Endometrium (tissue), 2 donors: ENCODE measurements at regions not wholly inside any gene's neighbourhood (a gene's known extent, or its start where the extent isn't known, plus 50 kb on each side); places are given as distances from the start of the nearest gene placed in this dataset.
"Not testable (repeated sequence)": the region's sequence is repeated elsewhere in the genome, so short reads cannot be mapped to it uniquely, and the experiment has no call there.

Experiments
- FAIRE-seq: peaks from 2 replicates; lab custom pipeline; 2012; peaks lifted over from hg19 to GRCh38; lab: Jason Lieb, UNC
- donor health status: control.
- donor health status: control.

GRCh38 chr16:26721290-26721689 is 345.4 kb upstream of the C16orf82 start:
- FAIRE-seq, result no peak

- FAIRE-seq, result not testable (repeated sequence)
Observed at GRCh38 chr16:26721957-26722356, 344.8 kb upstream of the C16orf82 start.

- no peak for FAIRE-seq
Observed at GRCh38 chr16:26724189-26724588, 342.5 kb upstream of the C16orf82 start.

DNA sequence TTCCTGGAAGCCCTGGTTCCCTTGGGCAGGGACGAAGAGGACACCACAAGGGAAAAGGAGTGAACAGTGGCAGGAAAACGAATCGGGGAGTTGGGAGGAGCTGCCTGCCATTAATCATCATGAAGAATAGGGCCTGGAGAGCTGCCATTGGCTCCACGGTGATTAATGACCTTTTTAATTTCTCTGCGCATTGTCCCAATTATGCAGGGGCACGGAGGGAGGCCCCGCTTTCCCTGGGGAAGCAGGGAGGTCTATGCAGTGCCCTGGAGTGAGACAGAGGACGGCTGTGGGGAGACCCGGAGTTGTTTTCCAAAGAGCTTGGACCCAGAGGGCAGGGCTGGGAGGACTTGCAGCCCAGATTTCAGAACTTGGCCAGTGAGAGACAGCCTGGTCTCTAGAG is 338.9 kb upstream of the C16orf82 start:
- no peak for FAIRE-seq

DNA sequence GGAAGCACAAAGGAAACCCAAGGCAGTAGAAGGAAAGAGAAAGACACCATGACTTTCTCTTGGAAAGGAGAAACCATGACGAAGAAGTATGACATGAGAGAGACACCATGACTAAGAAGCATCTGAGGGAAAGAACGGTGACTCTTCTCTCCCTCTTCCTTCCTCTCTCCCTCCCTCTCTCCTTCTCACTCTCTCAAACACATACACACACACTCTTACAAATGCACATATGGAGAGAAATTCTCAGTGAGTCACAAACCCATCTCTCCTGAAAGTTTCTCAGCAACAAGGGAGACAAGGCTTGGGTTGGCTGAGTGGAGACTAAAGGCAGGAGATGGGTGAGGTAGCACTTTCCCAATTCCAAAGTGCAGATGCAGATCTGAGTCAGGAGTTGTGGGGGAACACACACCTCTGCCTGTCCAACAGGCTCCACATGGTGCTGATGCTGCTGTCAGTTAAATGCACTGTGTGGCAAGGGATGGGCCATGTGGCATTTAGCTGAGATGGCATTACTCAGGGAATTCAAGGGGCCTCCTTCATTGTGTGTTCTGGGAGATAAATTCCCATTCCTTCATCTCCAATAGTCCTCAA is 336.7 kb upstream of the C16orf82 start:
- no peak for FAIRE-seq

- no peak for FAIRE-seq
Observed at GRCh38 chr16:26731729-26732128, 335.0 kb upstream of the C16orf82 start.

GRCh38 chr16:26733710-26734109 is 333.0 kb upstream of the C16orf82 start:
- FAIRE-seq, result no peak

- no peak for FAIRE-seq
Observed at GRCh38 chr16:26735521-26735920, 331.2 kb upstream of the C16orf82 start.

DNA sequence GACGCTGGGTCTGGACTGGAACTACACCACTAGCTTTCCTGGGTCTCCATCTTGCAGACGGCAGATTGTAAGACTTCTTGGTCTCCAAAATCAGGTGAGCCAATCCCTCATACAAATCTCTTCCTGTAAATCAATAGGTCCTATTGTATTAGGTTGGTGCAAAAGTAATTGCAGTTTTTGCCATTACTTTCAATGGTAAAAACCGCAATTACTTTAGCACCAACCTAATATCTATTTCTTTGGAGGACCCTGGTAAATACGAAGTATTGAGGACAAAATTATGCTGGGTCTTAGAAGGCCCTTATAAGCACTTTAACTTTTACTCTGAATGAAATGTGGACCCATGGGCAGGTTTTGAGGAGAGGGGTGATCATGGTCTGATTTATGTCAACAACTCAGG is 330.6 kb upstream of the C16orf82 start:
- FAIRE-seq, result no peak

DNA sequence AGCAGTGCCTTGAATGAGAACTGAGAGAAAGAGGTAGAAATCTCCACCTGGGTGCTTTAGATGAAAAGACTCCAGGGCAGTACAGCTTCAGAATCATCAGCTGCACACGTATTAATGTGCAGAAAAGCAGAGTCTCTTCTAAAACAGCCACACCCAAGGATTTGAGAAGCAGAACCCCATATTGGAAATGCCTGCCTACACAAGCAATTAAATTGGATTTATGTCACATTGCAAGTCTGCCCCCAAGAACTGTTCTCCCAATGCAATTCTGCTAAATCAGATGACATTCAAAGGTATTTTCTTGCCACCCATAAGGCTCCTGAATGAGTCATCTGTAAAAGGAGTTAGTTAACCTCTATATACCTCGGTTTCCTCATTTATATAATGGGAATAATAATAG is 326.0 kb upstream of the C16orf82 start:
- FAIRE-seq, result no peak

GRCh38 chr16:26742040-26742439 is 324.7 kb upstream of the C16orf82 start:
- no peak for FAIRE-seq

DNA sequence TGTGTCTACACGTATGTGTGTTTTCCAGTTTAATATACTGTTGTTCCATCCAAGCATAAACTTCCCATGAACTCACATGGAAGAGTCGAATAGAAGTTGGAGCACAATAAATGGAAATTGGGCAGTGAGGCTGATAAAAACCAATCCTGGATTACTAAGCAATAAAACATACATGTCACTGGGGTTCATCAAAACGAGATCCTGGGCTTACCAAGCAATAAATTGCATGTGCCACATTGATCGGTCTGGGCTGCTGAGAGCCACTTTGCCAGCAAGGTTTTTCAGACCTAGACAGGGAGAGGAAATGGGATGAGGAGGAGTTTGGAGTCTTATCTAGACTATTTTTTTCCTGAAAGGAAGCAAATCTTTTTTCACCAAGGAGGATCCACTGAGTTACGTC is 322.3 kb upstream of the C16orf82 start:
- FAIRE-seq, result no peak

- no peak for FAIRE-seq
Observed at GRCh38 chr16:26747760-26748159, 319.0 kb upstream of the C16orf82 start.

- FAIRE-seq, result no peak
Observed at GRCh38 chr16:26749072-26749471, 317.7 kb upstream of the C16orf82 start.

GRCh38 chr16:26752166-26752565 is 314.6 kb upstream of the C16orf82 start:
- no peak for FAIRE-seq

- no peak for FAIRE-seq
Observed at GRCh38 chr16:26756633-26757032, 310.1 kb upstream of the C16orf82 start.

GRCh38 chr16:26762594-26762993 is 304.1 kb upstream of the C16orf82 start:
- no peak for FAIRE-seq

DNA sequence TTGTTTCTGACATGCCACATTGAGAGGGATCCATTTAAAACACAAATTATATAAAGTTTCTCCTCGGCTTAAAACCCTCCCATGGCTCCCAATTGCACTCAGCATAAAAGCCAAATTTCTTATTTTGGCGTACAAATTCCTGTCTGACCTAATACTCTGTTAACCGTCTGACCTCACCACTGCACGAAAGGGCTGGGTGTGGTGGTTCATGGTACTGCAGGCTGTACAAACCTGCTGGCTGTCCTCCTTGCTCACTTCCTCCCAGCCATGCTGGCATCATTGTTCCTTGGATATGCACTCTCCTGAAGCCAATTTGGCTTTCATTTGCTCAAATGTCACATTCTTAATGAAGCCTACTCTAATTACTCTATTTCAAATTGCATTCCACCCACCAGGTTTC is 301.6 kb upstream of the C16orf82 start:
- no peak for FAIRE-seq

GRCh38 chr16:26768385-26769010 is 298.2 kb upstream of the C16orf82 start:
- FAIRE-seq, result no peak

DNA sequence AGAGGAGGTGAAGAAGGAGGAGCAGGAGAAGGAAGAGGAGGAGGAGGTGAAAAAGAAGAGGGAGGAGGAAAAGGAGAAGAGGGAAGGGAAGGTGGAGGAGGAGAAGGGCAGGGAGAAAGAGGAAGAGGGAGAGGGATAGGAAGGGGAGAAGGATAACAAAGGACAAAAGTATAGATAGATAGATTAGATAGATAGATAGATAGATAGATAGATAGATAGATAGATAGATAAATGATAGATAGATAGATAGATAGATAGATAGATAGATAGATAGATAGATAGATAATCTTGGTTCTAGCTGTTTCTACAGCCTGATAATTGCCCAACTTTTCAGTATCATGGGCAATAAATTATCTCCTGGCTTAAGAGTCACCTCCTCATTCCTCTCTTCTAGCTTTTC is 296.2 kb upstream of the C16orf82 start:
- no peak for FAIRE-seq

- FAIRE-seq, result no peak
Observed at GRCh38 chr16:26772503-26772902, 294.2 kb upstream of the C16orf82 start.

- no peak for FAIRE-seq
Observed at GRCh38 chr16:26777821-26778220, 288.9 kb upstream of the C16orf82 start.

- no peak for FAIRE-seq
Observed at GRCh38 chr16:26787924-26788323, 278.8 kb upstream of the C16orf82 start.

DNA sequence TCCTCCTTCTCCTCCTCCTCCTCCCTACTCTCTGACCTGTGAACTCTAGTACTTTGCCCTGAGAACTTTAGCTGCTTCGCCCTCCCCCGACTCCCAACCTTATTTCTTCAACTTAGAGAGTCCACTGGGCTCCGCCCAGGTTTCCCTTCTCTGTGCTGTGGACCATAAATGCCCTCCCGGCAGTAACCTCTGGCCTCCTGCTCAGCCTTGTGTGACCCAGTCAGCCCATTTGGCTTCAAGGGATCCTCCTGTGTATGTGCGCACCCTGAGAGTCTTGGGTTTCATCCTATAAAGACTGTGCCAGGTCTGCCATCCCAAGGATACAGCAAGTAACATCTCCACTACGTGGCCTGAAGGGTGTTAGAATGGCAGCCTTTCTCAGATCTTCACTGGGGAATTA is 275.6 kb upstream of the C16orf82 start:
- FAIRE-seq, result no peak
